ENCODE measurements at regions not wholly inside any gene's neighbourhood (a gene's known extent, or its start where the extent isn't known, plus 50 kb on each side); places are given as distances from the start of the nearest gene placed in this dataset.
A peak's percentile ranks its signal among the peaks of the same experiment; 100 is the strongest.

DNA sequence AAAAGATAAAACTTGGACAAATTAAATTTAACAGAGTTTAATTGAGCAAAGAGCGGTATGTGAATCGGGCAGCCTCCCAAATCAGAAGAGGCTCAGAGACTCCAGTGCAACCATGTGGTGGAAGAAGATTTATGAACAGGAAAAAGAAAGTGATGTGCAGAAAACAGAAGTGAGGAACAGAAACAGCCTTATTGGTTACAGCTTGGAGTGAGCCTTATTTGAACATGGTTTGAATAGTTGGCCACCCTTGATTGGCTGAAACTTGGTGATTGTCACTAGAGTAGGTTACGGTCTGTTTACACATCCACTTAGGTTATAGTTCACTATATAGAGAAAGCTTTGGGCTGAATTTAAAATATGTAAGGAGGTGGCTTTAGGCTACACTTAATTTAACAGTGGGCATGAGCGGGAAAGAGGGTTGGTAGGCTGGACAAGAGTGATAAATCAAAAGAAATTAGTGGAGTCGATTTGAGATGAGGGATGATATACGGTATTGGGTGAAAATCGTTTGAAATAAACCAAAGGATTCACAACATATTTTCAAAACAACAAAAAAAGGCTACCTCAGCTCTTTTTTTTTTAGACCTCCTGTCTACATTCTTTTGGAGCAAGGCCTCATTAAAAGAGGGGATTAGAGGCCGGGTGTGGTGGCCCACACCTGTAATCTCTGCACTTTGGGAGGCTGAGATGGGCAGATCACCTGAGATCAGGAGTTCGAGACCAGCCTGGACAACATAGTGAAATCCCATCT, 84.3 kb upstream of the PREP start:
- no peak for DNase-seq (ENCODE audit: extremely low read depth, low read depth)

DNA sequence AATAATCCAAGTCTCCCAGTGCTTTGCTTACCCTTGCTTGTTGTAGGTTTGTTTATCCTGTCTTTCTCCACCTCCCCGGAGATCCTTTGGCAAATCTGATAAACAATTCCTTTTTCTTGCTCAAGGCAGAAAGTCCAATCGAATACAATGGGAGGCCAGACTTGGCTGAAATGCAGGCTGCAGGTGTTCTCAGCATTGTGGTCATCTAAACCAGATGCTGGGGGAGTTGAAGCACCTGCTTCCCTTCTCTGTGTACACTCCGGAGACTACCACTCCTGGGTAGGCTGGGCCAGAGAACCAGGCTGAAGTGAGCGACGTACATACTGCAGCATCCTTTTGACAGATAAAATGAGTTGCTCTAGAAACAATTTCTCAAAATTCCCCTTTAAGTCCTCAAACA, 82.6 kb upstream of the PREP start:
- DNase-seq (ENCODE audit: extremely low read depth, low read depth): no peak

DNA sequence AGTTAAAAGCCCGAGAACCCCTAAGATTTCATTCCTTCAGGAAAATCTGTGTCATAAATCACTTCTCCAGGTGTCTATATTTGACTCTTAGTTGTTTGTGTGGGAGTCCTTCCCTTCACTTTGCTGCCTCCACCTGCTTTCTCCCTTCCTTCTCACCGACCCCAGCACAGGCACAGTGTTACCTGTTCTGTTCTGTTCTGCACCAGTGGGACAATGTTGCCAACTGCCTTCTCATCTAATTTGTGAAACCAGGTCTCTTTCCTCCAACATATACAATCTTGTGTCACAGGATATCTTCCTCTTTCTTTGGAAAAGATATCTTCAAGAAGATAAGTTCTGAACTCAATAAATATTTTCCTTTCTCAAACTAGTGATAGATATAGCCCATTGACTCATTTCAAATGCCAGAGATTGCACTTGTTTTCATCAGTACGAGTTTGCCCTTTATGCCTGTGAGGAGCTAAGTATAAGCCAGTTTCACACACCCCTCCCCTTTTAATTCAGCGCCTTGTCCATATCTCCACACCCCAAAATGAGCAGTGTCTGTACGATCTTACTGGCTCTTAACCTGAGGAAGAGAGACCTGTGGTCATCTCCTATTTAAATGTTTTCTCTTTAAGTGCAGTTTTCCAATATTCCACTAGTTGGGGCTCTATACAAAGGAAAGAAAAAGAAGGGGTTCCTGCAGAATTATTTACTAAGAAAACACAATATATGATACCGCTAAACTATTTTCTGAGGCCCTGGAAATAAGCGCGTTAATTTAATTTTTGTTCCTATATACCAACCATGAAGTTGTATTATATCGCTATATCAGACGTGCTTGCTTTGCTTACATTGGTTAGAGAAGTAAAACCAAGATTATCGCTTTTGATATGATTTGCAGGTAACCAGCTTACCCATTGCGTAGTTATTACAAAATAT, 81.6 kb upstream of the PREP start:
- peak; percentile 78 for DNase-seq (ENCODE audit: extremely low read depth, low read depth)

DNA sequence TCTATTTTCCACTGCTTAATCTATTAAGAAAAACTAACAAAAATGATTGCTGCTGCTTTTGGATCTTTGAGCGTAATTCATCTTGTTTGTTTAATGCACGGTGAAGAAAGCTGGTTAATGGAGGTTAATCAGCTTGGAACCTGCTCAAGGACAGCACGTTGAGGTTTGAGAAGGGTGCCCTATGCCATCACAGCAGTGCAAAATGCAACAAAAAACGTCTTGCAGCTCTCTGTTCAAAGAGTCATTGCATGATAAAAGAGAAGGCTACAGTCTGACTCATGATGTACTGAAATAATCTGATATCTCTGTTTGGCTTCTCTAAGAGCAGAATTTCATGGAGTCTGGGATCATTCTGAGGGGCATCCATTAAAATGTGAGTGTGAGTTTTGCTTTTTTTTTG, 80.6 kb upstream of the PREP start:
- peak; percentile 36 for DNase-seq (ENCODE audit: extremely low read depth, low read depth)

DNA sequence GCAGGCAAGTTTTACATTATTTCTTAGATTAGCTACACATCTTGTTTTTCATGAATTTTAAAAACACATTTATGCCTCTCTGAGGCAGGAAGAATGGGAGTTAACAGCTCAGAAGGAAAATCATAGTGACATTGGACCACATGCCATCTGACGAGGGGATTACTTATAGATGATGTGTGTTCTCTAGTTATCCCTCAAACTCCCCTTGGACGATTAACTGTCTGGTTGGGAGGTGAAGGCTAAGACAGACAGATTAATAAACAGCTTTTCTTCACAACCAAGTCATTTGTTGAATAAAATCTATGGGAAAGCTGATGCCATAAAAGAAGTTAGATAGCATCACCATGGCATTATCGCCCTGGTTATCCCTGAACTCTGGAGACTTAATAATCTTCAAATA, 80.0 kb upstream of the PREP start:
- DNase-seq (ENCODE audit: extremely low read depth, low read depth): no peak

DNA sequence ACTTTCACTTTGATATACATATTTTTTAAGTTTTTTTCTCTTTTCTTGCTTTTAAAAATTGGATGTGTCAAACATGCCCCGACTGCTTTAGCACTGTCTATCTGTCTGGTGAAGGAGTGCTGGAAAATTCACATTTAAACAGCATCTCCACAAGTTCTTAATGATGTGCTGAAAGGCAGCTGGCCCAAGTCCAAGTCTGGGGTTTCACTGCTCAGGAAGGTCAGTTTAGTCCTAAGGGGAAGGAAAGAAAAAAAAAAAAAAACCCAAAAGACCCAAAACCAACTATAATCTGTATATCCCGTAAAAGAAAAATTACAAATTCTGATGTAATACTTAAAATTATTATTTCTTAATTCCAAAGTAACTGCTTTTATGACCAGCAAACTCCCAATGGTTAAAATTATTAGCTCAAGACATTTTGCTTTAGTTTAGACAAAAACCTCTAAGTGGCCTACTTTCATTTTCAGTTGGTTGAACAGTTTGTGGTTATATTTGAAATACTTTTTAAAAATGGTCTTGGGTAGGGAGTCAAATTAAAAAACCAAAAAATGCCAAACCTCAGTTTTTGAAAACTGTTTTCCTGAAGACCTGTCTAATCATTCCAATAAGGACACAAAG, 79.5 kb upstream of the PREP start:
- no peak for DNase-seq (ENCODE audit: extremely low read depth, low read depth)

DNA sequence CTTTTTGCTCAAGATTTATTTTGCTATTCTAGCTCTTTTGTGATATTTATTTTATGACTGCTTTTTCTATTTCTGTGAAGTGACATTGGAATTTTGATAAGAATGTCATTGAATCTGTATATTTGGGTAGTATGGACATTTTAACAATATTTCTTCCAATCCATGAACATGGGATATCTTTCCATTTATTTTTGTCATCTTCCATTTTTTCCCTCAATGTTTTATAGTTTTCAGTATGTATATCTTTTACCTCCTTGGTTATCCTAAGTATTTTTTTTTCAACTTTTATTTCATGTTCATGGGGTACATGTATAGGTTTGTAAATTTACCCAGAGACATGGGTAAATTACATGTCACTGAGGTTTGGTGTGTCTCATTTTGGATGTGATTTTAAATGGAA, 74.1 kb upstream of the PREP start:
- DNase-seq (ENCODE audit: extremely low read depth, low read depth): no peak

DNA sequence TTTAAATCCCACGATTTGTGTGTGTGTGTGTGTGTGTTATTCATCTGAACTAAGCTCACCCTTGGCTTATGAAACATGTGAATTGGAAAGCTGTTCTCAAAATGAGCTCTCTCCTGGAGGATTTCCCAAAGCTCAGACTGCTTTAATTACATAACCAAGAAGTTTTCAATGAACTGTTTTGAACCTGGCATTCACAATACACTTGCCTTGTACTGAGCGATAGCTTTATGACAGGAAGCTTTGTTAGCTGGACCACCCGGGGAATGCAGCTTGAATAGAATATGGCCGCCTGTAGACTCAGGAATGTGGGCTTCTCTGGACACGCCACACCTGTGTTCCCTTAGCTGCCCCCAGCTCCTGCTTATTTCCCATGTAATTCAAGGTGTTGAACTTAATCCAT, 71.4 kb upstream of the PREP start:
- no peak for DNase-seq (ENCODE audit: extremely low read depth, low read depth)

DNA sequence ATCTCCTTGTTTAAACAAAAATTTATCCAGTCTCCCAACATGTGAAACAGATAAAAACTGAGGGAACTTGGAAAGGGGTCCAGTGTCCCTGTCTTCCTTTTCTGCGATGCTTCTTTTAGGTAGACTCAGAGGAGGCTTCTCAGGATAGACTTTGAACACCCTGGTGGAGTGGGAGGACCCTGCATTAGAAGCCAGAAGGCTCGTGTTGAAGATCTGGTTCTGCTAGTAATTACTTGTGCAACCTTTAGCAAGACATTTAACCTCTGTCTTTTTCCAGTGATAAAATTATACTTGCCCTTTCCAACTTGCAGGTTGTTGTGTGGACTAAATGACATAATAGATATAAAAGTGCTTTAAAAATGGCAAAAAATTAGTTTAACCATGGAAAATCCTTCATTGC, 67.1 kb upstream of the PREP start:
- DNase-seq (ENCODE audit: extremely low read depth, low read depth): no peak

DNA sequence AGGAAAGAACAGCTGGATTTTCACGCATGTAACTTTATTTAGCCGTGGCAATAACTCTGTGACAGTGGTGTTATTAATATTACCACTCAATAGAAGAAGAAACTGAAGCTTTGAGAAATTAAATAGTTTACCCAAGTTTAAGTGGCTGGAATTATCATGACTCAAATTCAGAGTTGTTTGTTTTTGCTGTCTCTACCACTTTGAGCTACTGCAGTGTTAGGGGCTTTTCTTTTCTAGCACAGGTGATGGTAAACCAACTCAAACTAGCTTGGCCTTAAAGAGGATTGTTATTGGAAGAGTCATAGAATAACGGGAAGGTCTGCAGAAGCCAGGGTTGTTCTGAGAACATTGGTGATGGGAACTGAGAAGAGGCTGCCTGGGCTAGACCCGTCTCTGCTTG, 66.0 kb upstream of the PREP start:
- no peak for DNase-seq (ENCODE audit: extremely low read depth, low read depth)

DNA sequence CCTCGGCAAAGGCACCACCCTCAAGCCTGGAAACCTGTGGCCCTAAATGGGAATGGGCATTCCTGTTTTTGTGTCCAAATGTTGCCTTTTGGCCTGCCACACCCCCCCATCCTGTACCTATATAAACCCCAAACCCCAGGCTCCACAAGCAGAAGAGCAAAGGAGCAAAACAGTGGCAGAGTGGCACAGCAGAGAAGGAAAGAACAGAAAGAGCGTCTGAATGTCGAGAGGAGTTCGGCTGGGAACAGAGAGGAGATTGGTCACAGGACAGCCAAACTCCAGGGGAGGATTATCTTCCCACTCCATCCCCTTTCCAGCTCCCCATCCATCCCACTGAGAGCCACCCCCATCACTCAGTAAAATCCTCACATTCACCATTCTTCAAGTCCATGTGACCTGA, 58.0 kb upstream of the PREP start:
- DNase-seq (ENCODE audit: extremely low read depth, low read depth): no peak

DNA sequence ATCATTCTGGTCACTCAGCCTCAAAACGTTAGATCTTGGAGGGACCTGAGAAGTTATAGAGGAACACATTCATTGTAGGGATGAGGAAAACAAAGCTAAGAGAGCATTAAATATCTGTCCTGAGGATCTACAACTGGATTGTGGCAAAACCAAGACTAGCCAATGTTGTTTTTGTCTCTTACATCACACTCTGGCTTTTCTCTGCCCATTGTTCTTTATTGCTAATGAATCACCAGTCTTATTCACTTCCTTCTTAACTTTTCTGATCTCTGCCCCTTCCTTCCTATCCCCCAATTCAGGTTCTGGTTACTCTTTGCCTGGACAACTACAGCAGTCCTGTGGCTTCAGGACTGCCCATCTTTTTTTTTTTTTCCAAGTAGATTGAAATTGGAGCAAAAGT, 57.0 kb upstream of the PREP start:
- DNase-seq (ENCODE audit: extremely low read depth, low read depth): no peak

DNA sequence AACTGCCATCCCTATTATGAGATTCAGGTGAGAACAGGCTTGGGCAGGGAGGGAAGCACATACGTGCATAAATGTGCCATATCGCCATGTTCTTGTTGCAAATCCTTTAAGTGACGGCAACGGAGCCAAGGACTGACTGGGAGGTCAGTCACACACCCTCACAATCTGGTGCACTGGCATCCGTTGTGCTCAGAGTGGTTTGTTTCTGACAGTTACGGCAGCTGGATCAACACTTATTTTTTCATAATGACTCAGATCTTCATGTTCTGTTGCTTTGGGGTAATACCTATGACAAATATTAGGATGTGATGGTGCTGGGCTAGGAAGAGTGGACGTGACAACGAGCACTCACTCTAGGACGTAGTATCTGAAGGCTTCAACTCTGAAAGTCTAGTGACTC, 56.2 kb upstream of the PREP start:
- no peak for DNase-seq (ENCODE audit: extremely low read depth, low read depth)

DNA sequence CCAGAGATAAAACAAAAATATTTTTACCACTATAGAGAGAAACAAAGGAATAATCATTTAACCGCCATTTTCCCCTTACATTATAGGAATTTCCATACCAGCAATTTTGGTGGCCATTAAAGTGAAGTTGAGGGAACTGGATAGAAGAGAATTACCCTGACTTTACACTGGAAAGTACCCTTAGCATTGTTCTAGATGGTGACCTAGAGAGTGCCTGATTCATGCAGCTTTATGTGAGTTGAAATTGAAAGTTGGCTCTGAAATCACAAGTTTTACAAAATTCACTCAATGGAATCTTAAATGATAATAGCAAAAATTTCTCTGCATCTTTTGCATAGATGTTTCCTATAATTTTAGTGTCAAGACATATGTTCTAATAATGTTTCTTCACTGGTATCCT, 55.7 kb upstream of the PREP start:
- DNase-seq (ENCODE audit: extremely low read depth, low read depth): no peak

DNA sequence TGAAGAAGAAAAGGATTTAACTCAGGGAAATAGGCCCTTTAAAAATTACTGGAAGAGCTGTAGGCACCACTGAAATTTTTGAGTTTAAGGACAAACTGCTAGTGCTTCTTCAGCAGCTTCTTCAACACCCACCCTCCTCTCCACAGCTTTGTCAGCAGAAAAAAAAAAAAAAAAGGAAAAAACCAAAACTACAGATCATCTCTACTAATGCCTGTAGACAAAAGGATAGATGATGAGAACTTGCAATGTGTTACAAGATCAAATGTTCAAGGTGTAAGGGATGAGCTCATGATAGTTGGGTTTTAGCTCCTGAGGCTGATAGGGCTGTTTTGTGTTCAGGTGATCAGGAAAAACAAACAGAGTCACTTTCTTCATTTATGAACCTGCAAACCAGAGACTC, 55.2 kb upstream of the PREP start:
- DNase-seq (ENCODE audit: extremely low read depth, low read depth): no peak

DNA sequence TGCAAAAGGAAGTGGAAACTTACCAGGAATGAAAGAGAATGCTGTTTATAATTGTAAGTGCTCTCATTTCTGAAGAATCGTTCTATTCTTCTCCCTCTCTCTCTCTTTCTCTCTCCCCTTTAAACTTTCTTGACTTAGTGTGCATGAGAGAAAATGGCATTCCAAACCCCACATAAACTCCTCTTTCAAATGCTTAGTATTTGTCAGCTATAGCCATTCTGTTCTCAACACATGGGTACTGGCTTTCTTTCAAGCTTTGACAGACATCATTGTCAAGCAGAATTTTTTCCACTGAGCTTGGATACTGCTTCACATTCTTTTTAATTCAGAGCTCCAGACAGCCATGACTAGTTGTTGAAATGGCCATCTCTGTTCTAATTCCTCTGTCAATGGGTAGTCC, 51.1 kb upstream of the PREP start:
- no peak for DNase-seq (ENCODE audit: extremely low read depth, low read depth)

DNA sequence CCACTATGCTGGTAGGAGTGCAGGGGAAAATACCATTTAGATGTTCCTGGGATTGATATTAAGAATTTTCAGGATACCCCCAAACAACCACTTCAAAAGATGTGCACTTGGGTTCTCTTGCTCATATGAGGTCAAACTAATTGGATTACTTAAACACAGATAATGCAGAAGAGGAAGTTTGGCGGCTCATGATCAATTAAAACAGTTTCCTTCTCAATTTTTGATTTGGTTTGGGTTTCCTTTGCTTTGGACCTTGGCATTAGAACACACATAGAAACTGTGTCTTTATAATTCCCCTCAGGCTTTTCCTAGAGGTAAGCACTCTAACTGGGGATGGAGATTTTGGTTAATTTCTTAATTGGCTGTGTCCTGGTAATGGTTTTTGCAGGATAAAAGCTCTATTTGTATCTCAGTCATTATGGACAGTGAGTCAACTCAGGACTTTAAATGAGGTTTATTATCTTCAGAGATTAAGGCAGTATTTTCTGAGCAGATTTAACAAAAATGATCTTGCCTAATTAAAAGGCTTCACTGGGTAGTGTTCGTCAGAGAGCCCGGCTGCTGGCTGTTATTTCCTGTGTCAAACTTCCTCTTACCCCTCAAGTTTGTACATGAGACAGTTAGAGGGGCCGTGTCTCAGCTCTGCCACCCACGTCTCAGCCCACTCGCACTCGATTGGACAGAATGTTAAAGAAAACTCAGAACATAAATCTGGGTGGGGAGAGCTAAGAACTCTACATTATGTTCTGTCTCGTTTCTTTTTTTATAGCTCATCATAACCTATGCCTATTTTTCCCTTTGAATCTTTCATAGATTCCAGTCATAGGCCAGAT, 50.3 kb upstream of the PREP start:
- no peak for DNase-seq (ENCODE audit: extremely low read depth, low read depth)
